SK-N-SH (cell line): ENCODE measurements at regions not wholly inside any gene's neighbourhood (a gene's known extent, or its start where the extent isn't known, plus 50 kb on each side); places are given as distances from the start of the nearest gene placed in this dataset.

ENCODE experiments used
- CTCF ChIA-PET: fragments of 300-600, 350-600 bp; formaldehyde crosslinking; extraction: SDS; loops from one replicate; lab custom pipeline; 2021; lab: Yijun Ruan, JAX
- POLR2A ChIA-PET: fragments of 350-600 bp; sonication (Branson Sonifier 250); formaldehyde crosslinking; extraction: SDS; loops from one replicate; lab custom pipeline; 2020; ENCODE audit warnings: antibody characterized with exemption, inconsistent platforms; lab: Yijun Ruan, JAX
- DNase-seq: peaks from one replicate; pipeline ENCODE4 v3.0.0; 2012
- H2AFZ ChIP-seq: fragments of 200-600 bp; sonication (generic); 2 replicates; pipeline ENCODE4 v1.8.1; 2016; ENCODE audit warnings: antibody characterized with exemption, mild to moderate bottlenecking, low read depth
- H3F3A ChIP-seq: fragments of 200-600 bp; sonication (generic); replicated peaks from 2 replicates; pipeline ENCODE3; 2016; ENCODE audit warnings: antibody characterized with exemption, mild to moderate bottlenecking; ENCODE audit not compliant: insufficient read depth
- H3K27ac ChIP-seq, 2 experiments: fragments of 200-500 bp in 1 of 2; fragments of 200-600 bp in 1 of 2; sonication (Bioruptor generic) in 1 of 2; sonication (generic), shearing (Covaris generic) in 1 of 2; 2 replicates each; pipeline versions ENCODE4 v1.5.1 to v1.6.1; 2014 to 2016; ENCODE audit warnings: low read depth in 2 of 2, inconsistent platforms in 1 of 2, low read length in 1 of 2, mild to moderate bottlenecking in 1 of 2, mixed read lengths in 1 of 2
- H3K27me3 ChIP-seq: fragments of 200-600 bp; sonication (generic), shearing (Covaris generic); 2 replicates; pipeline ENCODE4 v1.6.1; 2016; ENCODE audit warnings: mixed run types; ENCODE audit not compliant: insufficient read depth
- H3K36me3 ChIP-seq, 2 experiments: fragments of 200-500 bp in 1 of 2; fragments of 200-600 bp in 1 of 2; sonication (Bioruptor generic) in 1 of 2; sonication (generic) in 1 of 2; replicated peaks in 1 of 2; 2 replicates each; pipeline versions ENCODE3 to v1.5.1; 2014 to 2016; ENCODE audit warnings: low read length in 1 of 2, mild to moderate bottlenecking in 1 of 2; ENCODE audit not compliant: insufficient read depth in 2 of 2, control insufficient read depth in 1 of 2
- H3K4me1 ChIP-seq, 2 experiments: fragments of 200-500 bp in 1 of 2; fragments of 200-600 bp in 1 of 2; sonication (Bioruptor generic) in 1 of 2; sonication (generic), shearing (Covaris generic) in 1 of 2; 2 replicates each; pipeline versions ENCODE4 v1.5.1 to v1.6.1; 2014 to 2016; ENCODE audit warnings: low read depth in 1 of 2, low read length in 1 of 2, mixed run types in 1 of 2; ENCODE audit not compliant: insufficient read depth in 2 of 2, control insufficient read depth in 1 of 2
- H3K4me2 ChIP-seq: fragments of 200-600 bp; sonication (generic), shearing (Covaris generic); 2 replicates; pipeline ENCODE4 v1.6.1; 2017; ENCODE audit warnings: mixed run types
- H3K4me3 ChIP-seq, 2 experiments: fragments of 200-500 bp in 1 of 2; fragments of 200-600 bp in 1 of 2; sonication (Bioruptor generic) in 1 of 2; sonication (generic), shearing (Covaris generic) in 1 of 2; 2 replicates each; pipeline versions ENCODE4 v1.5.1 to v1.8.1; 2014 to 2016; ENCODE audit warnings: low read depth in 2 of 2, inconsistent platforms in 1 of 2, low read length in 1 of 2, mild to moderate bottlenecking in 1 of 2, mixed read lengths in 1 of 2, moderate library complexity in 1 of 2
- H3K79me2 ChIP-seq: fragments of 200-600 bp; sonication (generic); 2 replicates; pipeline ENCODE4 v1.8.1; 2017; ENCODE audit warnings: mild to moderate bottlenecking; ENCODE audit not compliant: insufficient read depth
- H3K9ac ChIP-seq: fragments of 200-600 bp; sonication (generic); 2 replicates; pipeline ENCODE4 v1.6.1; 2017; ENCODE audit warnings: mixed run types
- H3K9me2 ChIP-seq: fragments of 200-600 bp; sonication (generic); 2 replicates; pipeline ENCODE4 v1.6.1; 2017; ENCODE audit warnings: mixed run types
- H3K9me3 ChIP-seq: fragments of 200-600 bp; sonication (generic); 2 replicates; pipeline ENCODE4 v1.6.1; 2017; ENCODE audit warnings: mixed run types, mild to moderate bottlenecking, moderate library complexity
- H4K20me1 ChIP-seq: fragments of 200-600 bp; sonication (generic); 2 replicates; pipeline ENCODE4 v1.6.1; 2017; ENCODE audit warnings: mild to moderate bottlenecking, mixed run types; ENCODE audit not compliant: insufficient read depth
- CHD2 ChIP-seq: fragments of 150-350 bp; IDR thresholded peaks from 2 replicates; pipeline ENCODE4 v1.6.1; 2018; ENCODE audit warnings: low read length; ENCODE audit not compliant: partially characterized antibody
- FOSL2 ChIP-seq: IDR thresholded peaks from 2 replicates; pipeline ENCODE4 v1.4.0; 2012; ENCODE audit warnings: low read depth, mild to moderate bottlenecking, moderate library complexity, borderline replicate concordance
- GABPA ChIP-seq: IDR thresholded peaks from 2 replicates; pipeline ENCODE4 v1.4.0; 2012; ENCODE audit warnings: low read depth, mild to moderate bottlenecking
- GATA2 ChIP-seq: sonication (generic); formaldehyde crosslinking; IDR thresholded peaks from 2 replicates; pipeline ENCODE4 v1.5.0; 2020; ENCODE audit warnings: mild to moderate bottlenecking, missing genetic modification reagents
- MEF2A ChIP-seq: IDR thresholded peaks from 2 replicates; pipeline ENCODE4 v1.4.0; 2012; ENCODE audit warnings: low read depth, borderline replicate concordance
- MXI1 ChIP-seq: IDR thresholded peaks from 2 replicates; pipeline ENCODE4 v1.6.1; 2012; ENCODE audit warnings: mild to moderate bottlenecking, low read depth, low read length, improper control_type of control experiment
- NRF1 ChIP-seq: IDR thresholded peaks from 2 replicates; pipeline ENCODE4 v1.6.1; 2012; ENCODE audit warnings: low read depth, mild to moderate bottlenecking, low read length
- POLR2AphosphoS5 ChIP-seq: IDR thresholded peaks from 2 replicates; pipeline ENCODE4 v1.6.1; 2012; ENCODE audit warnings: low read depth, low read length
- RAD21 ChIP-seq: IDR thresholded peaks from 2 replicates; pipeline ENCODE4 v1.6.1; 2012; ENCODE audit warnings: mild to moderate bottlenecking, low read length
- RCOR1 ChIP-seq: fragments of 150-350 bp; IDR thresholded peaks from 2 replicates; pipeline ENCODE4 v1.6.1; 2017; ENCODE audit warnings: antibody characterized with exemption, low read length
- RFX5 ChIP-seq: IDR thresholded peaks from 2 replicates; pipeline ENCODE4 v1.6.1; 2012; ENCODE audit warnings: mild to moderate bottlenecking, improper control_type of control experiment, low read length
- RXRA ChIP-seq: IDR thresholded peaks from 2 replicates; pipeline ENCODE4 v1.4.0; 2012; ENCODE audit warnings: low read depth, mild to moderate bottlenecking, borderline replicate concordance
- SMC3 ChIP-seq: IDR thresholded peaks from 2 replicates; pipeline ENCODE4 v1.6.1; 2012; ENCODE audit warnings: low read depth, low read length, improper control_type of control experiment
- TCF12 ChIP-seq: IDR thresholded peaks from 2 replicates; pipeline ENCODE4 v1.4.0; 2012
- TEAD4 ChIP-seq: IDR thresholded peaks from 2 replicates; pipeline ENCODE4 v1.4.0; 2012; ENCODE audit warnings: mild to moderate bottlenecking, borderline replicate concordance; ENCODE audit not compliant: insufficient read depth
- WGBS: methylation state at CpG from one replicate; pipeline ENCODE4 v1.1.6; 2017; ENCODE audit warnings: low lambda C conversion rate; 5-methylcytosine and 5-hydroxymethylcytosine counted together
- TF ChIP-seq, protein P1 (sequence below): IDR thresholded peaks from 2 replicates; pipeline ENCODE4; 2012
- TF ChIP-seq, protein P2 (sequence below): fragments of 150-350 bp; IDR thresholded peaks from 2 replicates; pipeline ENCODE4 v1.6.1; 2016; ENCODE audit warnings: mild to moderate bottlenecking, low read depth, low read length
- TF ChIP-seq, protein P3 (sequence below): fragments of 200-600 bp; sonication (generic); IDR thresholded peaks from 2 replicates; pipeline ENCODE4 v1.6.1; 2017; ENCODE audit warnings: antibody characterized with exemption, mild to moderate bottlenecking, moderate library complexity
- TF ChIP-seq, protein P4 (sequence below): IDR thresholded peaks from 2 replicates; pipeline ENCODE4 v1.4.0; 2012; ENCODE audit warnings: low read depth, borderline replicate concordance

DNA sequence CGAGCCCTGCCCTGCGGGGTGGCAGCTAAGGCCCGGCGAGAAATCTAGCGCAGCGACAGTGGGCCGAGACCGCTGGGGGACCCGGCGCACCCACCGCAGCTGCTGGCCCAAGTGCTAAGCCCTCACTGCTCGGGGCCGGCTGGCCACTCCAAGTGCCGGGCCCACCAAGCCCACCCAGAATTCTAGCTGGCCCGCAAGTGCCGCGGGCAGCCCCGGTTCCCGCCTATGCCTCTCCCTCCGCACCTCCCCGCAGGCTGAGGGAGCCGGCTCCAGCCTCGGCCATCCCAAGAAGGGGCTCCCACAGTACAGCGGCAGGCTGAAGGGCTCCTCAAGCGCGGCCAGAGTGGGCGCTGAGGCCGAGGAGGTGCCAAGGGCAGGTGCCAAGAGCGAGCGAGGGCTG lies 55.2 kb upstream of the RND3 start:
- Histone ChIP-seq H2AFZ (no peak overlapping the region), H3K36me3 (no peaks in the 10 kb centered on the region), H4K20me1 (no peaks in the 10 kb centered on the region), H3K27me3 (no peaks in the 10 kb centered on the region), H3K9me3 (no peaks in the 10 kb centered on the region), H3F3A (no peaks in the 10 kb centered on the region), H3K4me1 (no peaks in the 10 kb centered on the region), H3K4me3 (no peak overlapping the region), H3K9ac (no peak overlapping the region), H3K9me2 (no peaks in the 10 kb centered on the region), H3K27ac (no peak overlapping the region), H3K79me2 (no peaks in the 10 kb centered on the region), H3K4me2 (no peak overlapping the region)
- TF ChIP-seq GATA2 (no peak), TCF12 (no peak), POLR2AphosphoS5 (no peak), SMC3 (no peak), CHD2 (no peak), RXRA (no peak), NRF1 (no peak), GABPA (no peak), RFX5 (no peak), MEF2A (no peak), RAD21 (no peak), FOSL2 (no peak), RCOR1 (no peak)
- TF ChIP-seq, protein P1, sequence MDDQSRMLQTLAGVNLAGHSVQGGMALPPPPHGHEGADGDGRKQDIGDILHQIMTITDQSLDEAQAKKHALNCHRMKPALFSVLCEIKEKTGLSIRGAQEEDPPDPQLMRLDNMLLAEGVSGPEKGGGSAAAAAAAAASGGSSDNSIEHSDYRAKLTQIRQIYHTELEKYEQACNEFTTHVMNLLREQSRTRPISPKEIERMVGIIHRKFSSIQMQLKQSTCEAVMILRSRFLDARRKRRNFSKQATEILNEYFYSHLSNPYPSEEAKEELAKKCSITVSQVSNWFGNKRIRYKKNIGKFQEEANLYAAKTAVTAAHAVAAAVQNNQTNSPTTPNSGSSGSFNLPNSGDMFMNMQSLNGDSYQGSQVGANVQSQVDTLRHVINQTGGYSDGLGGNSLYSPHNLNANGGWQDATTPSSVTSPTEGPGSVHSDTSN, result no peak
- TF ChIP-seq, protein P2, sequence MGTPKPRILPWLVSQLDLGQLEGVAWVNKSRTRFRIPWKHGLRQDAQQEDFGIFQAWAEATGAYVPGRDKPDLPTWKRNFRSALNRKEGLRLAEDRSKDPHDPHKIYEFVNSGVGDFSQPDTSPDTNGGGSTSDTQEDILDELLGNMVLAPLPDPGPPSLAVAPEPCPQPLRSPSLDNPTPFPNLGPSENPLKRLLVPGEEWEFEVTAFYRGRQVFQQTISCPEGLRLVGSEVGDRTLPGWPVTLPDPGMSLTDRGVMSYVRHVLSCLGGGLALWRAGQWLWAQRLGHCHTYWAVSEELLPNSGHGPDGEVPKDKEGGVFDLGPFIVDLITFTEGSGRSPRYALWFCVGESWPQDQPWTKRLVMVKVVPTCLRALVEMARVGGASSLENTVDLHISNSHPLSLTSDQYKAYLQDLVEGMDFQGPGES, result no peak
- TF ChIP-seq, protein P3, sequence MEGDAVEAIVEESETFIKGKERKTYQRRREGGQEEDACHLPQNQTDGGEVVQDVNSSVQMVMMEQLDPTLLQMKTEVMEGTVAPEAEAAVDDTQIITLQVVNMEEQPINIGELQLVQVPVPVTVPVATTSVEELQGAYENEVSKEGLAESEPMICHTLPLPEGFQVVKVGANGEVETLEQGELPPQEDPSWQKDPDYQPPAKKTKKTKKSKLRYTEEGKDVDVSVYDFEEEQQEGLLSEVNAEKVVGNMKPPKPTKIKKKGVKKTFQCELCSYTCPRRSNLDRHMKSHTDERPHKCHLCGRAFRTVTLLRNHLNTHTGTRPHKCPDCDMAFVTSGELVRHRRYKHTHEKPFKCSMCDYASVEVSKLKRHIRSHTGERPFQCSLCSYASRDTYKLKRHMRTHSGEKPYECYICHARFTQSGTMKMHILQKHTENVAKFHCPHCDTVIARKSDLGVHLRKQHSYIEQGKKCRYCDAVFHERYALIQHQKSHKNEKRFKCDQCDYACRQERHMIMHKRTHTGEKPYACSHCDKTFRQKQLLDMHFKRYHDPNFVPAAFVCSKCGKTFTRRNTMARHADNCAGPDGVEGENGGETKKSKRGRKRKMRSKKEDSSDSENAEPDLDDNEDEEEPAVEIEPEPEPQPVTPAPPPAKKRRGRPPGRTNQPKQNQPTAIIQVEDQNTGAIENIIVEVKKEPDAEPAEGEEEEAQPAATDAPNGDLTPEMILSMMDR, result no peak
- 96% methylated on average over 14 of the region's 30 CpGs for WGBS
- POLR2A ChIA-PET, result no interaction called here
- DNase-seq, result no peak
- CTCF ChIA-PET, result no interaction called here

DNA sequence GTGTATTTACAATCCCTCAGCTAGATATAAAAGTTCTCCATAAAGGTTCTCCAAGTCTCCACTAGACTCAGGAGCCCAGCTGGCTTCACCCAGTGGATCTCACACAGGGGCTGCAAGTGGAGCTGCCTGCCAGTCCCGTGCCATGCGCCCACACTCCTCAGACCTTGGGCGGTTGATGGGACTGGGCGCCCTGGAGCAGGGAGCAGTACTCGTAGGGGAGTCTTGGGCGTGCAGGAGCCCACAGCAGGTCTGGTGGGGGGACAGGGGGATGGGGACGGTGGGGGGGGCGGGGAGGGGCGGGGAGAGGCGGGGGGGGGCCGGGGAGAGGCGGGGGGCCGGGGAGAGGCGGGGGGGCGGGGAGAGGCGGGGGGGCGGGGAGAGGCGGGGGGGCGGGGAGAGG lies 54.7 kb upstream of the RND3 start:
- H3K79me2 ChIP-seq, result no peaks in the 10 kb centered on the region
- no peaks in the 10 kb centered on the region for H3K27me3 ChIP-seq
- no peaks in the 10 kb centered on the region for H3K4me1 ChIP-seq
- no peaks in the 10 kb centered on the region for H3K9me2 ChIP-seq
- H3K4me2 ChIP-seq, result no peak overlapping the region
- DNase-seq, result no peak
- no peaks in the 10 kb centered on the region for H3K36me3 ChIP-seq
- CTCF ChIA-PET, result no interaction called here
- no peaks in the 10 kb centered on the region for H4K20me1 ChIP-seq
- no peaks in the 10 kb centered on the region for H3F3A ChIP-seq
- H2AFZ ChIP-seq, result no peak overlapping the region
- no peak overlapping the region for H3K9ac ChIP-seq
- POLR2A ChIA-PET, result no interaction called here
- no peak overlapping the region for H3K4me3 ChIP-seq
- WGBS, result 86% methylated on average over 17 of the region's 19 CpGs
- no peak for TF ChIP-seq TEAD4
- no peak for TF ChIP-seq MXI1
- no peak for TF ChIP-seq RAD21
- TF ChIP-seq, protein P3, result no peak
- no peak for TF ChIP-seq RCOR1
- TF ChIP-seq, protein P2, result no peak
- TF ChIP-seq POLR2AphosphoS5, result no peak
- TF ChIP-seq, protein P4, sequence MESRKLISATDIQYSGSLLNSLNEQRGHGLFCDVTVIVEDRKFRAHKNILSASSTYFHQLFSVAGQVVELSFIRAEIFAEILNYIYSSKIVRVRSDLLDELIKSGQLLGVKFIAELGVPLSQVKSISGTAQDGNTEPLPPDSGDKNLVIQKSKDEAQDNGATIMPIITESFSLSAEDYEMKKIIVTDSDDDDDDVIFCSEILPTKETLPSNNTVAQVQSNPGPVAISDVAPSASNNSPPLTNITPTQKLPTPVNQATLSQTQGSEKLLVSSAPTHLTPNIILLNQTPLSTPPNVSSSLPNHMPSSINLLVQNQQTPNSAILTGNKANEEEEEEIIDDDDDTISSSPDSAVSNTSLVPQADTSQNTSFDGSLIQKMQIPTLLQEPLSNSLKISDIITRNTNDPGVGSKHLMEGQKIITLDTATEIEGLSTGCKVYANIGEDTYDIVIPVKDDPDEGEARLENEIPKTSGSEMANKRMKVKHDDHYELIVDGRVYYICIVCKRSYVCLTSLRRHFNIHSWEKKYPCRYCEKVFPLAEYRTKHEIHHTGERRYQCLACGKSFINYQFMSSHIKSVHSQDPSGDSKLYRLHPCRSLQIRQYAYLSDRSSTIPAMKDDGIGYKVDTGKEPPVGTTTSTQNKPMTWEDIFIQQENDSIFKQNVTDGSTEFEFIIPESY, result no peak
- no peaks in the 10 kb centered on the region for H3K9me3 ChIP-seq
- H3K27ac ChIP-seq, result no peak overlapping the region
